Thyroid gland (tissue), 4 donors: ENCODE measurements at regions not wholly inside any gene's neighbourhood (a gene's known extent, or its start where the extent isn't known, plus 50 kb on each side); places are given as distances from the start of the nearest gene placed in this dataset.

Source experiments
- DNase-seq, 2 donors: peaks; one replicate each; pipeline ENCODE4 v3.0.0-alpha.2; 2019
- H3K27ac ChIP-seq, 3 donors: fragments of 200-600 bp; sonication (generic); 1 replicate in 2 of 3; 2 replicates in 1 of 3; pipeline ENCODE4 v1.5.1; 2016 to 2019; ENCODE audit warnings: mild to moderate bottlenecking in 1 of 3, moderate library complexity in 1 of 3
- H3K27me3 ChIP-seq: fragments of 200-600 bp; sonication (generic); one replicate; pipeline ENCODE4 v1.5.1; 2019
- H3K36me3 ChIP-seq, 2 donors: fragments of 200-600 bp; sonication (generic); one replicate each; pipeline ENCODE4 v1.5.1; 2016 to 2019
- H3K4me1 ChIP-seq, 2 donors: fragments of 200-600 bp; sonication (generic); one replicate each; pipeline ENCODE4 v1.5.1; 2017 to 2019
- H3K4me3 ChIP-seq, 3 donors: fragments of 200-600 bp; sonication (generic); replicated peaks in 1 of 3; 1 replicate in 2 of 3; 2 replicates in 1 of 3; pipeline ENCODE4 v1.5.1; 2016; ENCODE audit warnings: mild to moderate bottlenecking in 1 of 3
- H3K9me3 ChIP-seq: fragments of 200-600 bp; sonication (generic); one replicate; pipeline ENCODE4 v1.5.1; 2017
- POLR2A ChIP-seq, 2 donors: fragments of 450-650 bp; IDR thresholded peaks; one replicate each; pipeline ENCODE4 v1.6.1; 2017; ENCODE audit warnings: antibody characterized with exemption in 2 of 2, mild to moderate bottlenecking in 2 of 2, moderate library complexity in 1 of 2
- WGBS, 2 donors: methylation state at CpG; one replicate each; pipeline ENCODE4 v1.1.5; 2017; 5-methylcytosine and 5-hydroxymethylcytosine counted together
- intact Hi-C: fragments of 100-400 bp; cut with DNase I; formaldehyde crosslinking; loops from one replicate; pipeline ENCODE4 v1.15.1; 2023
- TF ChIP-seq, protein P1 (sequence below), 6 experiments: fragments of 200-600 bp in 3 of 6; fragments of 450-650 bp in 3 of 6; sonication (generic) in 3 of 6; IDR thresholded peaks; one replicate each; pipeline ENCODE4 v1.5.1; 2016 to 2019; ENCODE audit warnings: antibody characterized with exemption in 6 of 6, mild to moderate bottlenecking in 2 of 6, inconsistent platforms in 1 of 6, moderate library complexity in 1 of 6

DNA sequence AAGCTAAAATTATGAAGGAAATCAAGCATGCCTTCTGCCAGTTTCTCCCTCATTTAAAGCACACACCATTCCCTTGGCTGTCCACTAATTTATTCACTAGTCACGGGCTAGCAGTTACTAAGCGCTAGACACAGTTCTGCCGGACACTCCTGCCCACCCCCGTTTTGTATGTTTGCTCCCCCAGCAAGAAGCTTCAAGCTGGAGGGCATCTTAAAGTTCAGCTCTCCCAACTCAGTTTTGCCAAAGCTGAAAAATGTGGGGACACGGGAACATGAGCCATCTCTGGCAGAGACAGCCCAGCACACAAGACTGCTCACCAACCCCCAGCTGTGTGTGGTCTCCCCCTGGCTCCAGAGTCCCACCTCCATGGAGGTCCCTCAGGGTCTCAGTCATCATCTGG, 263.6 kb downstream of the BRD1 start:
- Histone ChIP-seq H3K9me3 (no peaks in the 10 kb centered on the region), H3K36me3 (no peaks in the 10 kb centered on the region), H3K27me3 (no peaks in the 10 kb centered on the region), H3K27ac (no peak overlapping the region), H3K4me3 (no peak overlapping the region), H3K4me1 (no peaks in the 10 kb centered on the region)
- intact Hi-C loops = no loop called here
- TF ChIP-seq, protein P1, sequence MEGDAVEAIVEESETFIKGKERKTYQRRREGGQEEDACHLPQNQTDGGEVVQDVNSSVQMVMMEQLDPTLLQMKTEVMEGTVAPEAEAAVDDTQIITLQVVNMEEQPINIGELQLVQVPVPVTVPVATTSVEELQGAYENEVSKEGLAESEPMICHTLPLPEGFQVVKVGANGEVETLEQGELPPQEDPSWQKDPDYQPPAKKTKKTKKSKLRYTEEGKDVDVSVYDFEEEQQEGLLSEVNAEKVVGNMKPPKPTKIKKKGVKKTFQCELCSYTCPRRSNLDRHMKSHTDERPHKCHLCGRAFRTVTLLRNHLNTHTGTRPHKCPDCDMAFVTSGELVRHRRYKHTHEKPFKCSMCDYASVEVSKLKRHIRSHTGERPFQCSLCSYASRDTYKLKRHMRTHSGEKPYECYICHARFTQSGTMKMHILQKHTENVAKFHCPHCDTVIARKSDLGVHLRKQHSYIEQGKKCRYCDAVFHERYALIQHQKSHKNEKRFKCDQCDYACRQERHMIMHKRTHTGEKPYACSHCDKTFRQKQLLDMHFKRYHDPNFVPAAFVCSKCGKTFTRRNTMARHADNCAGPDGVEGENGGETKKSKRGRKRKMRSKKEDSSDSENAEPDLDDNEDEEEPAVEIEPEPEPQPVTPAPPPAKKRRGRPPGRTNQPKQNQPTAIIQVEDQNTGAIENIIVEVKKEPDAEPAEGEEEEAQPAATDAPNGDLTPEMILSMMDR (IDR thresholded peaks at IDR 0.05) = no peak
- TF ChIP-seq POLR2A (IDR thresholded peaks at IDR 0.05) = no peak
- WGBS, 2 donors = 89 to 90% methylated on average over 5 of the region's 5 CpGs
- no peak for DNase-seq

DNA sequence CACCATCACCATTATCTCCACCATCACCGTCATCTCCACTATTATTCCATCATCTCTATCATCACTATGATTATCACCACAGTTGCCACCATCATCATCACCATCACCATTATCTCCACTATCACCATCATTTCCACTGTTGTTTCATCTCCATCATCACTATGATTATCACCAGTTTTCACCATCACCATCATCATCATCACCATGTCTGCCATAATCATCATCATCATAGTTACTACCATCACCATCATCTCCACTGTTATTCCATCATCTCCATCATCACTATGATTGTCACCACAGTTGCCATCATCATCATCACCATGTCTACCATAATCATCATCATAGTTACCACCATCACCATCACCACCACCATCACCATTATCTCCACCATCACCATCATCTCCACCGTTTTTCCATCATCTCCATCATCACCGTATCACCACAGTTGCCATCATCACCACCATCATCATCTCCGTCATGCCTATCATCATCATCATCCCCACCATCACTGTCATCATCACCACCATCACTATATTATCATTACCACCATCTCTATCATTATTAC, 264.9 kb downstream of the BRD1 start:
- intact Hi-C loops = no loop called here
- Histone ChIP-seq H3K9me3 (no peaks in the 10 kb centered on the region), H3K27ac (no peak overlapping the region), H3K27me3 (no peaks in the 10 kb centered on the region), H3K36me3 (no peaks in the 10 kb centered on the region), H3K4me1 (no peaks in the 10 kb centered on the region), H3K4me3 (no peak overlapping the region)
- WGBS, 2 donors = 90 to 91% methylated on average over 4 of the region's 4 CpGs
- TF ChIP-seq, protein P1 (IDR thresholded peaks at IDR 0.05) = no peak
- TF ChIP-seq POLR2A (IDR thresholded peaks at IDR 0.05) = no peak
- DNase-seq = no peak

DNA sequence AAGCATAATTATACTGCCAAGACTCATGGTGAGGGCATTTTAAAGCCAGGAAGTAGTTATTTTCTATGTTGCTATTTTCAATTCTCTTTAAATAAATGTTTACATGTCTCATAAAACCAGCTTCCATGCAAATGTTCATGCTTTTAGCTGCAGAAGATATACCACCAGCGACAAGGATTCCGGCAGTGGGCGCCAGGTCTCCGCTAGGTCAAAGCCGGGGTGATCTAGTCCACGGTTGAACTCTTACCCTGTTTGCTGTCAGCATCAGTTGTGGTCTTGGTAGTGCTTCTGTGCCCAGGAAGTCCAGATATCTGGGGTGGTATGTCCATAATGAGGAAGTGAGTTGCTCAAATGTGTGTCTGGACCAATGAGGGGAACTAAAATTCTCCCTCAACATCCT, 265.7 kb downstream of the BRD1 start:
- no peak overlapping the region for H3K27ac ChIP-seq
- intact Hi-C loops = no loop called here
- TF ChIP-seq, protein P1 (IDR thresholded peaks at IDR 0.05) = no peak
- no peak for TF ChIP-seq POLR2A (IDR thresholded peaks at IDR 0.05)
- H3K9me3 ChIP-seq = no peaks in the 10 kb centered on the region
- no peaks in the 10 kb centered on the region for H3K27me3 ChIP-seq
- no peaks in the 10 kb centered on the region for H3K4me1 ChIP-seq
- WGBS, 2 donors = 91 to 95% methylated on average over 6 of the region's 6 CpGs
- no peak for DNase-seq
- no peaks in the 10 kb centered on the region for H3K36me3 ChIP-seq
- no peak overlapping the region for H3K4me3 ChIP-seq

DNA sequence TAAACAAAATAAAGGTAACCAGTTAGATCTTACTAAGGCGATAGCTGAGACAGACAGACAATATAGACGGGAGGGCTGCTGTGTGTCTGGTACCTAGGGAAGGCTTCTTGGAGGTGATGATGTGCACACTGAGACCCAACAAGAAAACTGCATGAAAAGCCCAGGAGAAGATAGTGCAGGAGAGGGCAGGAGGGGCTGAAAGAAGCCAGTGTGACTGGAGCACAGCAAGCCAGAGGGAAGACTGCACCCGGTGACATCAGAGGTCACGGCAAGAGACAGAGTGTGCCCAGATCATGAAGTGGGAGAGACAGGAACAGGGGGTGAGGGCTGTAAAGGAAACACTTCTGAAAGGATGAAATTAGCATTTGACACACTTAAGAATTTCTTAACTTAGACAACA, 266.3 kb downstream of the BRD1 start:
- 86% methylated on average over 4 of the region's 4 CpGs for WGBS, 2 donors
- TF ChIP-seq POLR2A (IDR thresholded peaks at IDR 0.05) = no peak
- TF ChIP-seq, protein P1 (IDR thresholded peaks at IDR 0.05) = no peak
- Histone ChIP-seq H3K9me3 (no peaks in the 10 kb centered on the region), H3K27me3 (no peaks in the 10 kb centered on the region), H3K27ac (no peak overlapping the region), H3K36me3 (no peaks in the 10 kb centered on the region), H3K4me1 (no peaks in the 10 kb centered on the region), H3K4me3 (no peak overlapping the region)
- no peak for DNase-seq
- intact Hi-C loops = no loop called here

DNA sequence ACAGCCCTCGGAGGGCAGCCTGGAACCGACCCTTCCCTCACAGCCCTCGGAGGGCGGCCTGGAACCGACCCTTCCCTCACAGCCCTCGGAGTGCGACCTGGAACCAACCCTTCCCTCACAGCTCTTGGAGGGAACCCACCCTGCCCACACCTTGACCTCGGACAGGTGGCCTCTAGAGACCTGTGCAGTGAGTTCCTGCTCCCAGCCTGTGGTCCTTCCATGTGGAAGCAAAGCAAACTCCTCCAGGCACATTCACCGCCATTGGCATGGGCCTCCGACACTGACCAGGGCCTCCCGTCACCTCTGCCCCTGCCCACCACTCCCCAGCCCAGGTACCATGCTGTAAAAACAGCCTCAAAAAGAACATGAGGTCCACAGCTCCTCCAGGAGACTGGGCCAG, 272.1 kb downstream of the BRD1 start:
- Histone ChIP-seq H3K27ac (no peak overlapping the region), H3K4me1 (no peaks in the 10 kb centered on the region), H3K27me3 (no peaks in the 10 kb centered on the region), H3K9me3 (no peaks in the 10 kb centered on the region), H3K4me3 (no peak overlapping the region), H3K36me3 (no peaks in the 10 kb centered on the region)
- no peak for DNase-seq
- intact Hi-C loops = loop anchor here (5.0 kb wide), 1 partner anchor 52 kb away; no protein-coding TSS in a partner anchor
- TF ChIP-seq, protein P1 (IDR thresholded peaks at IDR 0.05) = no peak
- TF ChIP-seq POLR2A (IDR thresholded peaks at IDR 0.05) = no peak
- WGBS, 2 donors = 92 to 95% methylated on average over 10 to 11 of the region's 11 CpGs
